ENCODE measurements at regions not wholly inside any gene's neighbourhood (a gene's known extent, or its start where the extent isn't known, plus 50 kb on each side); places are given as distances from the start of the nearest gene placed in this dataset.

- no peak overlapping the region for H3K4me3 ChIP-seq (ENCODE audit: low read depth, low read length, poor library complexity, severe bottlenecking)
- no peaks in the 10 kb centered on the region for H3K9me3 ChIP-seq (ENCODE audit: low read depth, low read length, poor library complexity, severe bottlenecking)
- DNase-seq (ENCODE audit: low spot score), result no peak
- no peaks in the 10 kb centered on the region for H3K36me3 ChIP-seq (ENCODE audit: insufficient read depth, low read length, poor library complexity, severe bottlenecking)
- no TSS peak for BruUV-seq (replicated peaks)
- ChIA-PET CTCF (no interaction called here), POLR2A (ENCODE audit: low non-redundant PET) (no interaction called here)
- intact Hi-C loops (cut with micrococcal nuclease; ENCODE audit: unreplicated experiment), result no loop called here
- no peak overlapping the region for H3K27ac ChIP-seq (ENCODE audit: low read depth, low read length, poor library complexity, severe bottlenecking)
- no peak for TF ChIP-seq CTCF (conservative IDR thresholded peaks at IDR 0.05; ENCODE audit: low read depth, low read length)
- TF ChIP-seq EZH2 (IDR thresholded peaks at IDR 0.05; ENCODE audit: borderline replicate concordance, low read depth, low read length, poor library complexity, severe bottlenecking), result no peak
- H3K27me3 ChIP-seq (replicated peaks; ENCODE audit: insufficient read depth, low read depth, low read length, poor library complexity), result no peaks in the 10 kb centered on the region
- H3K4me1 ChIP-seq (ENCODE audit: insufficient read depth, low read length, poor library complexity, severe bottlenecking), result no peaks in the 10 kb centered on the region
Observed at GRCh38 chr5:39891376-39891775, 466.6 kb upstream of the DAB2 start.

DNA sequence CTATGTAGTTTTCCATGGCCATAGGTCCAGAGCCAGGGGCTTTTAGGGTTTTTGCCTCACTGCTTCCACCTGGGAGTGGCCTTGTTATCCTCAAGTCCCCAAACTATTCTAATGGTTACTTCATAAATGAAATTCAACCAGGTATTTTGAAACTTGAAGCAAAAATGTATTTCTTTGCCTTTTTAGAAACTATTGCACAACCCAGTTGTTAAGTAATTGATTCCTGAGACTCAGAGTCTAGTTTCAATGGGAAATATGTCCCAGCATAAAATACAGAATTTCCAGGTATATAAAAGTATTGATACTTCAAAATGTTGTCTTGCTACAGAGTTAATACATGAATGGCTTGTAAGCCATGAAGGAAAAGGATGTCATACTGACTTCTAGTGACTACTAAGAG, 456.2 kb upstream of the DAB2 start:
- Histone ChIP-seq H3K9me3 (ENCODE audit: low read depth, low read length, poor library complexity, severe bottlenecking) (no peaks in the 10 kb centered on the region), H3K27ac (ENCODE audit: low read depth, low read length, poor library complexity, severe bottlenecking) (no peak overlapping the region), H3K4me1 (ENCODE audit: insufficient read depth, low read length, poor library complexity, severe bottlenecking) (no peaks in the 10 kb centered on the region), H3K27me3 (replicated peaks; ENCODE audit: insufficient read depth, low read depth, low read length, poor library complexity) (peaks cover 4% of the 10 kb centered on the region), H3K36me3 (ENCODE audit: insufficient read depth, low read length, poor library complexity, severe bottlenecking) (no peaks in the 10 kb centered on the region), H3K4me3 (ENCODE audit: low read depth, low read length, poor library complexity, severe bottlenecking) (no peak overlapping the region)
- no peak for DNase-seq (ENCODE audit: low spot score)
- TF ChIP-seq CTCF (conservative IDR thresholded peaks at IDR 0.05; ENCODE audit: low read depth, low read length) (no peak), EZH2 (IDR thresholded peaks at IDR 0.05; ENCODE audit: borderline replicate concordance, low read depth, low read length, poor library complexity, severe bottlenecking) (no peak)
- intact Hi-C loops (cut with micrococcal nuclease; ENCODE audit: unreplicated experiment), result no loop called here
- BruUV-seq (replicated peaks), result no TSS peak
- POLR2A ChIA-PET (ENCODE audit: low non-redundant PET), result no interaction called here
- CTCF ChIA-PET, result no interaction called here

DNA sequence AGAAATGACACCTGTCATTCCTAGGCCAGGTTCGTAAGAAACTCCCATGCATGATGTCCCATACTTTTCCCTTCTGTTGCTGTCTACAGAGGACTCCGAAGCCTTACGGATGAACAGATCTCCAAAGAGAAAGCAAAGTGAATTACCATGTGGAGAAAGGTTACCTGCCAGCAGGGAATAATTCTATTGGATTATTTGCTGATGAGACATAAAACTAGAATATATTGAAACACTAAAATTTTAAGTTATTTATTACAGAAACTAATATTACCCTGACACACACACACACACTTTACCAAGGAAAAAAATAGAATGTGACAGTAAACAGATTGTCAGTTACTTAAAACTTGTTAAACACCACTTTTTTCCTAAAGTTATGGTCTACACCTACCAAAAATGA, 452.7 kb upstream of the DAB2 start:
- TF ChIP-seq EZH2 (IDR thresholded peaks at IDR 0.05; ENCODE audit: borderline replicate concordance, low read depth, low read length, poor library complexity, severe bottlenecking), result no peak
- TF ChIP-seq CTCF (conservative IDR thresholded peaks at IDR 0.05; ENCODE audit: low read depth, low read length), result no peak
- intact Hi-C loops (cut with micrococcal nuclease; ENCODE audit: unreplicated experiment), result no loop called here
- H3K36me3 ChIP-seq (ENCODE audit: insufficient read depth, low read length, poor library complexity, severe bottlenecking), result no peaks in the 10 kb centered on the region
- ChIA-PET CTCF (no interaction called here), POLR2A (ENCODE audit: low non-redundant PET) (no interaction called here)
- H3K27ac ChIP-seq (ENCODE audit: low read depth, low read length, poor library complexity, severe bottlenecking), result no peak overlapping the region
- no peaks in the 10 kb centered on the region for H3K9me3 ChIP-seq (ENCODE audit: low read depth, low read length, poor library complexity, severe bottlenecking)
- no peaks in the 10 kb centered on the region for H3K4me1 ChIP-seq (ENCODE audit: insufficient read depth, low read length, poor library complexity, severe bottlenecking)
- H3K4me3 ChIP-seq (ENCODE audit: low read depth, low read length, poor library complexity, severe bottlenecking), result no peak overlapping the region
- H3K27me3 ChIP-seq (replicated peaks; ENCODE audit: insufficient read depth, low read depth, low read length, poor library complexity), result no peaks in the 10 kb centered on the region
- no TSS peak for BruUV-seq (replicated peaks)
- DNase-seq (ENCODE audit: low spot score), result no peak

All from A673 (cell line).